Testis (tissue), 2 donors: ENCODE measurements at regions not wholly inside any gene's neighbourhood (a gene's known extent, or its start where the extent isn't known, plus 50 kb on each side); places are given as distances from the start of the nearest gene placed in this dataset.

Experiments used
- POLR2A ChIP-seq: fragments of 450-650 bp; IDR thresholded peaks from one replicate; pipeline ENCODE4 v1.6.1; 2017; ENCODE audit warnings: antibody characterized with exemption, mild to moderate bottlenecking, moderate library complexity
- TF ChIP-seq, protein P1 (sequence below), 3 experiments: fragments of 450-650 bp in 2 of 3; fragments of 200-600 bp in 1 of 3; sonication (generic) in 1 of 3; IDR thresholded peaks; one replicate each; pipeline ENCODE4 v1.5.1; 2016 to 2019; ENCODE audit warnings: antibody characterized with exemption in 3 of 3, mild to moderate bottlenecking in 2 of 3, moderate library complexity in 1 of 3

DNA sequence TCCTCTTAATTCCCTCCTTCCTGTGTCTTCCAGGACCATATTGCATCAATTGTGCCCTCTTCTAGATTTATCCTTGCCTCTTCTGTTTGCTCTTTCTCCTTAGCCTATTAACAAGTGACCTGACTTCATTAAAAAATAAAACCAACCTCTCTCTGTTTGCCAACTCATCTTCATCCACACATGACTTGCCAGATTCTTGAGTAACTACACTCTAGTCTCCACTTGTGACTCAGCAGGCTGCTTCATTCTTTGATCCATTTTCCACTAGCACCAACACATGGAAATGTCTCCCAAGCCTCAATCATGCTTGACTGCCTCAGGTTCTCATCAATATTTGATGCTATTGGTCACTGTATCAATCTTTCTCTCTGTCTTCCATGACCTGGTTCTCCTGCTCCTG is 492.4 kb upstream of the TMPO start:
- TF ChIP-seq, protein P1, sequence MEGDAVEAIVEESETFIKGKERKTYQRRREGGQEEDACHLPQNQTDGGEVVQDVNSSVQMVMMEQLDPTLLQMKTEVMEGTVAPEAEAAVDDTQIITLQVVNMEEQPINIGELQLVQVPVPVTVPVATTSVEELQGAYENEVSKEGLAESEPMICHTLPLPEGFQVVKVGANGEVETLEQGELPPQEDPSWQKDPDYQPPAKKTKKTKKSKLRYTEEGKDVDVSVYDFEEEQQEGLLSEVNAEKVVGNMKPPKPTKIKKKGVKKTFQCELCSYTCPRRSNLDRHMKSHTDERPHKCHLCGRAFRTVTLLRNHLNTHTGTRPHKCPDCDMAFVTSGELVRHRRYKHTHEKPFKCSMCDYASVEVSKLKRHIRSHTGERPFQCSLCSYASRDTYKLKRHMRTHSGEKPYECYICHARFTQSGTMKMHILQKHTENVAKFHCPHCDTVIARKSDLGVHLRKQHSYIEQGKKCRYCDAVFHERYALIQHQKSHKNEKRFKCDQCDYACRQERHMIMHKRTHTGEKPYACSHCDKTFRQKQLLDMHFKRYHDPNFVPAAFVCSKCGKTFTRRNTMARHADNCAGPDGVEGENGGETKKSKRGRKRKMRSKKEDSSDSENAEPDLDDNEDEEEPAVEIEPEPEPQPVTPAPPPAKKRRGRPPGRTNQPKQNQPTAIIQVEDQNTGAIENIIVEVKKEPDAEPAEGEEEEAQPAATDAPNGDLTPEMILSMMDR (IDR thresholded peaks at IDR 0.05) = no peak
- no peak for TF ChIP-seq POLR2A
